Fibroblast of lung (primary cell): ENCODE measurements at regions not wholly inside any gene's neighbourhood (a gene's known extent, or its start where the extent isn't known, plus 50 kb on each side); places are given as distances from the start of the nearest gene placed in this dataset.

ENCODE experiments used
- DNase-seq, 2 donors: peaks; one replicate each; pipeline versions ENCODE4 v3.0.0 to v3.0.0-alpha.2; 2010; ENCODE audit warnings: low read depth in 2 of 2
- H2AFZ ChIP-seq: 2 replicates; pipeline ENCODE4 v1.5.1; 2012; ENCODE audit warnings: low read length, control low read depth, inconsistent platforms
- H3K27ac ChIP-seq: 2 replicates; pipeline ENCODE4 v1.5.1; 2011; ENCODE audit warnings: low read length, control low read depth; ENCODE audit not compliant: insufficient read depth
- H3K27me3 ChIP-seq: 2 replicates; pipeline ENCODE4 v1.5.1; 2011; ENCODE audit warnings: mild to moderate bottlenecking, low read length; ENCODE audit not compliant: control insufficient read depth, insufficient read depth
- H3K36me3 ChIP-seq: 2 replicates; pipeline ENCODE4 v1.5.1; 2011; ENCODE audit warnings: low read length; ENCODE audit not compliant: control insufficient read depth, insufficient read depth
- H3K4me1 ChIP-seq: 2 replicates; pipeline ENCODE4 v1.5.1; 2011; ENCODE audit warnings: low read length; ENCODE audit not compliant: control insufficient read depth, insufficient read depth; ENCODE audit errors: extremely low read depth
- H3K4me2 ChIP-seq: 2 replicates; pipeline ENCODE4 v1.5.1; 2011; ENCODE audit warnings: low read length, control low read depth; ENCODE audit not compliant: insufficient read depth; ENCODE audit errors: extremely low read depth
- H3K4me3 ChIP-seq, 4 experiments: fragments of 200-600 bp in 1 of 4; sonication (generic) in 1 of 4; replicated peaks in 1 of 4; 2 replicates each; pipeline ENCODE4 v1.5.1; 2011 to 2016; ENCODE audit warnings: low read length in 4 of 4, low read depth in 3 of 4, mild to moderate bottlenecking in 3 of 4, control low read depth in 2 of 4, inconsistent platforms in 1 of 4, mixed read lengths in 1 of 4; ENCODE audit not compliant: insufficient read depth in 1 of 4; ENCODE audit errors: control extremely low read depth in 1 of 4
- H3K79me2 ChIP-seq: 2 replicates; pipeline ENCODE4 v1.5.1; 2012; ENCODE audit warnings: mild to moderate bottlenecking, low read length, inconsistent platforms; ENCODE audit not compliant: control insufficient read depth, insufficient read depth
- H3K9ac ChIP-seq: 2 replicates; pipeline ENCODE4 v1.5.1; 2011; ENCODE audit warnings: mild to moderate bottlenecking, low read length, control low read depth; ENCODE audit not compliant: insufficient read depth
- H3K9me3 ChIP-seq: 2 replicates; pipeline ENCODE4 v1.5.1; 2012; ENCODE audit warnings: low read depth, low read length; ENCODE audit not compliant: control insufficient read depth, insufficient read depth
- H4K20me1 ChIP-seq: 2 replicates; pipeline ENCODE4 v1.5.1; 2011; ENCODE audit warnings: low read length; ENCODE audit not compliant: control insufficient read depth, insufficient read depth; ENCODE audit errors: extremely low read depth
- EZH2 ChIP-seq: IDR thresholded peaks from 2 replicates; pipeline ENCODE4 v1.5.1; 2012; ENCODE audit warnings: low read length, control low read depth, mild to moderate bottlenecking; ENCODE audit errors: missing control alignments
- TF ChIP-seq, protein P1 (sequence below), 2 donors: IDR thresholded peaks in 1 of 2; conservative IDR thresholded peaks in 1 of 2; 1 replicate in 1 of 2; 2 replicates in 1 of 2; pipeline ENCODE4 v1.5.1; 2011 to 2012; ENCODE audit warnings: low read length in 2 of 2, control low read depth in 1 of 2, inconsistent platforms in 1 of 2, low read depth in 1 of 2, mild to moderate bottlenecking in 1 of 2

GRCh38 chr1:47635111-47635510 lies 197.3 kb downstream of the FOXD2 start:
- no peak for DNase-seq

GRCh38 chr1:47635597-47635996 lies 197.8 kb downstream of the FOXD2 start:
- no peaks in the 10 kb centered on the region for H4K20me1 ChIP-seq
- H3K9ac ChIP-seq = no peak overlapping the region
- no peaks in the 10 kb centered on the region for H3K27me3 ChIP-seq
- no peak overlapping the region for H2AFZ ChIP-seq
- no peak overlapping the region for H3K4me3 ChIP-seq
- TF ChIP-seq EZH2 = no peak
- TF ChIP-seq, protein P1, sequence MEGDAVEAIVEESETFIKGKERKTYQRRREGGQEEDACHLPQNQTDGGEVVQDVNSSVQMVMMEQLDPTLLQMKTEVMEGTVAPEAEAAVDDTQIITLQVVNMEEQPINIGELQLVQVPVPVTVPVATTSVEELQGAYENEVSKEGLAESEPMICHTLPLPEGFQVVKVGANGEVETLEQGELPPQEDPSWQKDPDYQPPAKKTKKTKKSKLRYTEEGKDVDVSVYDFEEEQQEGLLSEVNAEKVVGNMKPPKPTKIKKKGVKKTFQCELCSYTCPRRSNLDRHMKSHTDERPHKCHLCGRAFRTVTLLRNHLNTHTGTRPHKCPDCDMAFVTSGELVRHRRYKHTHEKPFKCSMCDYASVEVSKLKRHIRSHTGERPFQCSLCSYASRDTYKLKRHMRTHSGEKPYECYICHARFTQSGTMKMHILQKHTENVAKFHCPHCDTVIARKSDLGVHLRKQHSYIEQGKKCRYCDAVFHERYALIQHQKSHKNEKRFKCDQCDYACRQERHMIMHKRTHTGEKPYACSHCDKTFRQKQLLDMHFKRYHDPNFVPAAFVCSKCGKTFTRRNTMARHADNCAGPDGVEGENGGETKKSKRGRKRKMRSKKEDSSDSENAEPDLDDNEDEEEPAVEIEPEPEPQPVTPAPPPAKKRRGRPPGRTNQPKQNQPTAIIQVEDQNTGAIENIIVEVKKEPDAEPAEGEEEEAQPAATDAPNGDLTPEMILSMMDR (conservative IDR thresholded peaks at IDR 0.05 in 1 of 2, IDR thresholded peaks at IDR 0.05 in 1 of 2; ENCODE audit: low read depth in 1 of 2, low read length in 2 of 2) = no peak
- H3K27ac ChIP-seq = no peak overlapping the region
- no peaks in the 10 kb centered on the region for H3K9me3 ChIP-seq
- DNase-seq = peak in 1 of 2 donors; percentile 10
- no peaks in the 10 kb centered on the region for H3K4me1 ChIP-seq
- H3K36me3 ChIP-seq = no peaks in the 10 kb centered on the region
- no peak overlapping the region for H3K4me2 ChIP-seq
- H3K79me2 ChIP-seq = no peaks in the 10 kb centered on the region

More at GRCh38 chr1:47635111-47635510, 197.3 kb downstream of the FOXD2 start:
- Histone ChIP-seq H3K4me3 (no peak overlapping the region), H3K27ac (no peak overlapping the region), H3K79me2 (no peaks in the 10 kb centered on the region), H2AFZ (no peak overlapping the region), H3K9me3 (no peaks in the 10 kb centered on the region), H3K9ac (no peak overlapping the region), H3K4me2 (no peak overlapping the region), H3K36me3 (no peaks in the 10 kb centered on the region), H4K20me1 (no peaks in the 10 kb centered on the region), H3K27me3 (no peaks in the 10 kb centered on the region), H3K4me1 (no peaks in the 10 kb centered on the region)
- TF ChIP-seq, protein P1 (conservative IDR thresholded peaks at IDR 0.05 in 1 of 2, IDR thresholded peaks at IDR 0.05 in 1 of 2; ENCODE audit: low read depth in 1 of 2, low read length in 2 of 2) = no peak
- no peak for TF ChIP-seq EZH2

DNA sequence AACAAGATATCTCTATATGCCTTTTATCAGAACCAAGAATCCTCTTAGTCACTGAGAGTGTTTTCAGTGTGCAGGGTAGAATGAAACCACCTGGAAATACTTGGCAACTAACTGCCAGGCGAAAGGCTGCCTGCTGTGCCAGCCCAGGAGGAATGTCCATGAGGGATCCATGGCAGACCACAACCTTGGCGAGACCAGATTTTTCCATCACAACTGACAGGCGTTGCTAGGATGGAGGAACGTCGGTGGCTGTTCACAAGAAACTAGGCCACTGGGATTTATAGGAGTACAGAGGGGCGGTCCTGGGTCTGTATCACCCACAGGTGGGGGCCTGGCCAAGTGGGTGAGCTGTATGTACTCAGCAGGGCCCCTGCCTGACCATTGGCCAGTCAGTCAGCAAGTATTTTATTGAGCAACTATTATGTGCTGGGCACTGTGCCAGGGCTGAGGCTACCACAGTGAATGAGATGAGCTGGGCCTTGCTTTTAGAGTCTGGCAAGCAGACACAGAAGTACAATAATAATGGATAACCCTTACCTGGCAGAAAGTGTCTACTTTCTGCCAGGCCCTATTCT lies 199.4 kb downstream of the FOXD2 start:
- H3K27ac ChIP-seq = no peak overlapping the region
- H3K27me3 ChIP-seq = no peaks in the 10 kb centered on the region
- H2AFZ ChIP-seq = no peak overlapping the region
- no peaks in the 10 kb centered on the region for H3K4me1 ChIP-seq
- no peaks in the 10 kb centered on the region for H4K20me1 ChIP-seq
- TF ChIP-seq, protein P1 (conservative IDR thresholded peaks at IDR 0.05 in 1 of 2, IDR thresholded peaks at IDR 0.05 in 1 of 2; ENCODE audit: low read depth in 1 of 2, low read length in 2 of 2) = no peak
- no peak for TF ChIP-seq EZH2
- no peak overlapping the region for H3K4me2 ChIP-seq
- H3K79me2 ChIP-seq = no peaks in the 10 kb centered on the region
- no peaks in the 10 kb centered on the region for H3K36me3 ChIP-seq
- H3K4me3 ChIP-seq = no peak overlapping the region
- H3K9ac ChIP-seq = no peak overlapping the region
- DNase-seq = peak in 1 of 2 donors; percentile 6
- H3K9me3 ChIP-seq = no peaks in the 10 kb centered on the region
